Epithelial cell of esophagus (primary cell): ENCODE measurements at regions not wholly inside any gene's neighbourhood (a gene's known extent, or its start where the extent isn't known, plus 50 kb on each side); places are given as distances from the start of the nearest gene placed in this dataset.

Experiments used
- DNase-seq: peaks from one replicate; pipeline ENCODE4 v3.0.0; 2010; ENCODE audit warnings: low read depth
- H3K4me3 ChIP-seq: 2 replicates; pipeline ENCODE4 v1.5.1; 2011; ENCODE audit warnings: mild to moderate bottlenecking, low read length, control low read depth
- CTCF ChIP-seq: IDR thresholded peaks from 2 replicates; pipeline ENCODE4 v1.5.1; 2011; ENCODE audit warnings: low read depth, mild to moderate bottlenecking, low read length, control low read depth, inconsistent platforms; ENCODE audit not compliant: insufficient read depth; ENCODE audit errors: missing control alignments

GRCh38 chr3:23644099-23644498, 161.7 kb upstream of the UBE2E1 start:
- no peak overlapping the region for H3K4me3 ChIP-seq
- no peak for TF ChIP-seq CTCF
- no peak for DNase-seq

- H3K4me3 ChIP-seq = no peak overlapping the region
- peak; percentile 72 for DNase-seq
- no peak for TF ChIP-seq CTCF
These were observed 161.1 kb upstream of the UBE2E1 start for GRCh38 chr3:23644676-23645075.

DNA sequence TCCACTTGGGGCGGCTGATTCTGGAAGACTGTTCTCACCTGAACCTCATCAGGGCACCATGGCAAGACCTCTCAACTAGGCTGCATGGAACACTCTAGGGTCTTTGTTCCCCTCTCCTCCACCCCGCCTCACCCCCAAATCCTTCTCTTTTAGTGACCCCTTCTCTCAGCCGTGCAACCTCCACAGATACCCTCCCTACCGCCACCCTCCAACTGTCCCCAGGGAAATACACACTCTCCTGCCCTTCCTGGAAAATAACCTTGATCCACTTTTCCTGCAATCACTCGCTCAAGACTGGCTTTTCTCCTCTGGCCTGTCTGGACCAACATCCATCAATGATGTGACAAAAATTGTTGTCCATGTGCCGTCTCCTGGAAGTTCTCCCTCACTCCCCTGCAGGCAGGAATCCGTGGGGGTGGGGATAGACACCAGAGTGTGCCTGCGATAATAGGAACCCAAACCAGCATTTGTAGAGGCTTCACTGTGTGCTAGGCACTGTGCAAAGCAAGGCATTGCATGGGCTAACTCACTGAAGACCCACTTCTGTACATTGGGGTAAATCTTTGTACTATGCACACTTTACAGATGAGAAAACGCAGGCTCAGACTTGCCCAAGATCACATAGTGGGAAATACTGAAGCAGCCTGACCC, 160.1 kb upstream of the UBE2E1 start:
- no peak overlapping the region for H3K4me3 ChIP-seq
- no peak for DNase-seq
- TF ChIP-seq CTCF = no peak

GRCh38 chr3:23646184-23646920, 159.4 kb upstream of the UBE2E1 start:
- H3K4me3 ChIP-seq = no peak overlapping the region
- TF ChIP-seq CTCF = no peak
- peak; percentile 53 for DNase-seq

DNA sequence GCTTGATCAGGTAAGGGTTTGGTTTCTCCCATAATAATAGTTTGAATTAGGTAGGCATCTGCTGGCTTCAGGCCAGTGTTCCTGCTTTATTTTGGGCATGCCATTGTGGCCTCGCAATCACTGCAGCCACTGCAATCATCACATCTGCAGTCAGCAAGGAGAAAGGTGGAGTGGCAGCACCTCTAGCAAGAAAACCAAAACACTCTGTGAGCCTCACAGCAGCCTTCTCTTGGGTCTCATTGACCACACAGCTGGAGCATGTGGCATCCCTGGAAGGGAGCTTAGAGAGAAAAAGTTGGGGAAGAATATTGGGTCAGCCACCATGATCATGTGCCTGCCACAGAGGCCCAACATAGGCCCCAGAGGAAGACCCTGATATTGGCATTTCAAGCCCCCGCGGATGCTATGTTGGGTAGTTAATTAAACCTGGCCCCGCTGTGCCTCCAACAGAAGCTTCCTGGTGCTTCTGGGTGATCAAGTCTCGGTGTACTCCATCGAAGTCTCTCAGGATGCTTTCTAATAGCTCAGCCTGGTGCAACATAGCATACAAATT, 158.0 kb upstream of the UBE2E1 start:
- no peak overlapping the region for H3K4me3 ChIP-seq
- TF ChIP-seq CTCF = no peak
- DNase-seq = no peak

GRCh38 chr3:23648326-23648995, 157.3 kb upstream of the UBE2E1 start:
- no peak overlapping the region for H3K4me3 ChIP-seq
- TF ChIP-seq CTCF = peak; percentile 11
- DNase-seq = no peak

DNA sequence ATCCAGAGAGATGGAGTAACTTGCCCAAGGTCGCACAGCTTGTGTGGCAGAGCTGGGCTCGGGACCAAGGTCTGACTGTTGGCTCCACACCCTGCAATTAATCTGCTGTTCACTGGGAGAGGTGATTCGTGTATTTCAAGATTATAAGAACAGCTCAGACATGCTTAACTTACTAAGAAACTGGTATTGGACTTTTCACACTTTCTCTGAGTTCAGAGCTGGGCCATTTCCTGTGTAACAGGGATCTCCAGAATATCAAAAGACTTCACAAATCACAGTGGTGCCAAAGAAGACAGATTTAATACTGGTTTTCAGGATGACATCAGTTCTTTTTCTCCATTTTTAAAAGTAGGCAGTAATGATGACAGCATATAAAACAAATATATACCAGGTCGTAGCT, 156.8 kb upstream of the UBE2E1 start:
- peak; percentile 83 for DNase-seq
- H3K4me3 ChIP-seq = no peak overlapping the region
- TF ChIP-seq CTCF = no peak
